ENCODE measurements at regions not wholly inside any gene's neighbourhood (a gene's known extent, or its start where the extent isn't known, plus 50 kb on each side); places are given as distances from the start of the nearest gene placed in this dataset.
A peak's percentile ranks its signal among the peaks of the same experiment; 100 is the strongest.

DNA sequence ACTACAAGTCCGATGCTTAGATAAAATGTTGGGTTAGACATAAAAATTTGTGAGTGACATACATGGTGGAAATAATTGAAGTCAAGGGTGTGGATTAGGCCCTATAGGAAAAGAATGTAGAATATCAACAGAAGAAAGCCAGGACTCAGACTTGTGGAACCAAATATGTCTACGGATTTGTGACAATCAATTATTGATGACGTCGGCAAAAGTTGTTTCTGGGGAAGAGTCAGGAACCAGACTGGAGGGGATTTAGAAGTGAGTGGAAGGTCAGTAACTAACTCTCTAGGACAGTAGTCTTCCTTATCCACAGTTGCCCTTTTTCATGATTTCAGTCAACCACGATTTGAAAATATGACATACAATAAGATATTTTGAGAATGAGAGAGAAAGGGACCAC, 130.9 kb upstream of the TANK start:
- no peak for DNase-seq (ENCODE audit: low spot score)

DNA sequence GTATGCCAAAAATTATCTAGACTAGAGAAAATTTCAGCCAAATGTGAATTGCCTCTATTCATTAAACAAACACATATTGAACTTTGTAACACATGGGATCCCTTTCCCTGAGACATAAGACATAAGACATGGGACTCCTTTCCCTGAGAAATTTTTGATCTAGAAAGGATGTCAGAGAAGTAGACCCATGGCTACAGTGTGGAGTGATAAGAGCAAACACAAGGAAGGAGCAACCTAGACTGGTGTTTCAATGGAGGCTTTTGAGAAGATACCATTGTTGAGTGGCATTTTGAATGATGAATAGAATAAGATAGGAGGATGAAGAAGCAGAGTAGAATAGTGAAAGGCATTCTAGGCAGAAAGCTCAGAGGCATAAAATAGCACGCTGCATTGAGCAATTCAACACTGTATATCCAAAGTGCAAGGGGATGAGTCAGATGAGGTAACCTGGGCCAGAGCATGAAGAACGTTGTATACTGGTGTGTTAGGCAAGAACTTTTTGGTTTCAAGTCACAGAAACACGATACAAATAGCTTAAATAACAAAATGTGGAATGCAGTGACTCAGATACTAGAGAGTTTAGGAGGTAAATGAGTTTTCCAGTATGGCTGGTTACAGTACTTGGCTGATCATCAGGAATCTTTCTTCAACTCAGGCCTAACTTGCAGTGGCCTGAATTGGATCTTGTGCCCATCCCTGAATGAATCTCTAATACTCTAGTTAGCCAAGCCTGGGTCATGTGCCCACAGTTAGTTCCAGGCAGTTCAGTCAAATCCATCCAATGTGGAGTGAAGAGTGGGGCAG, 129.8 kb upstream of the TANK start:
- no peak for DNase-seq (ENCODE audit: low spot score)

DNA sequence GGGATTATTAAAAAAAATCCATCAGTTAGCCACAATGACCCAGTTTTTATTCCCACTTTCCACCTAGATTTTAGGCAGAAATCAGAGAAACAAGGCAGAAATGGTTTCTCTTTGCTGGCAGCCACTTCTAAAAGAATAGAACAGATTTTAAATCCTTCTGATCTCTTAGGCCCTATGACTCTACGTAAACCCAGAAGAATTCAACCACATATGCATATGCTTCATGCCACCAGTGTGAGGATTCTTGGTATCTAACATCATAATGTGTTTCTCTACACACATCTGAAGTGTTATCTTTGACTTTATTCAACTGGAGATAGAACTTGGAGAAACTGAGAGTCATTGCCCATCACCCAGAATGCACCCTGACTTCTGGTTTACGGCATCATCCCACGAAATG, 128.7 kb upstream of the TANK start:
- no peak for DNase-seq (ENCODE audit: low spot score)

DNA sequence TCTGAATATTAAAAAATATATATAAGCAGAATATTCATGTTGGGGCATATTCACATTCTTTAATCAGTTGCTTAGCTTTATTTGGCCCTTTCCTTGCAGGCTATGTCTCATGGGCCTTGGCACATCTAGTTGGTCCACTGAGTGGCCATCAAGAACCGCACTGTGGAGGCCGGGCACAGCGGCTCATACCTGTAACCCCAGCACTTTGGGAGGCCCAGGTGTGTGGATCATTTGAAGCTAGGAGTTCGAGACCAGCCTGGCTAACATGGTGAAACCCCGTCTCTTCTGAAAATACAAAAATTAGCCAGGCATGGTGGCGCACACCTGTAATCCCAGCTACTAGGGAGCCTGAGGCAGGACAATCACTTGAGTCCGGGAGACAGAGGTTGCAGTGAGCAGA, 127.6 kb upstream of the TANK start:
- no peak for DNase-seq (ENCODE audit: low spot score)

DNA sequence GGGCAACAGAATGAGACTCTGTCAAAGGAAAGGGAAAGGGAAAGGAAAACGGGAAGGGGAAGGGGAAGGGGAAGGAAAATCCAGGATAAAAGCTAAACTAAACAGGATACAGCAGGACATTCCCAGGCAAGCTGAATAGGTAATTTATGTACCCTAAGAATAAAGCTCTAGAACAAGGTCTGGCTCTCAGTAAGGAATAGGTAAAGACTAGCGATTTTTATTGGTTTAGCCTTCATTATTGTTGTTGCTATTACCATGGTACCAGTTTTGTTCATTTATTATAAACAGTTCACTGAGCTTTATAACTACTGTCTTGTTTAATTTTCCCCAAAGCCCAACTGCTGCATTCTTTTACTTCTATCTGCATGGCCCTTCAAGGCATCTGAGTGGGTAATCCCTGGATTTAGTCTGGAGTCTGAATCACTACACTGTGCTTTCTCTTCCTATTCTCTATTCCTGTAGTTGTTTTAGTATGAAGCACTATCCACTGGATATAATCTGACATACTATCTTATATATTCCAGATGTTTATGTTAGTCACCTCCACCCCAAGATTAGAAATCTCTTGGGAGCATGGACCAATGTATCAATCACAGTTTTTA, 127.1 kb upstream of the TANK start:
- DNase-seq (ENCODE audit: low spot score): no peak

DNA sequence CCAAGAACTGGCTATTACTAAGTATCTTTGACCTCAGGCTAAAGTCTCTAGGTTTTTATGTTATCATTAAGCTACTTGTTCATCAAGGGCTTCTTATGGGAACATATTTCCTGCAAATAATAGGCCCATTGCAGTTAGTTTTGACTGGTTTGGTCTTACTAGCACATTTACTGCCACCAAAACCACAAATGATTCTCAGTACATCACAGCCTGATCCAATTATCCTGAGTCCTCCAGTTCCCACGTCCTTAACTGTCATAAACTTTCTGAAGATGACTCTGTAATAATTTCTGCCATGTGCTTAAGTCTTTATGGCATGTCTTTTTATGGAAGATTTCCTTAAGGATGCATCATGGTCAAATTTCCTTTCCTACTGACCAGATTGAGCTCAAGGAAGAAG, 123.3 kb upstream of the TANK start:
- DNase-seq (ENCODE audit: low spot score): no peak

DNA sequence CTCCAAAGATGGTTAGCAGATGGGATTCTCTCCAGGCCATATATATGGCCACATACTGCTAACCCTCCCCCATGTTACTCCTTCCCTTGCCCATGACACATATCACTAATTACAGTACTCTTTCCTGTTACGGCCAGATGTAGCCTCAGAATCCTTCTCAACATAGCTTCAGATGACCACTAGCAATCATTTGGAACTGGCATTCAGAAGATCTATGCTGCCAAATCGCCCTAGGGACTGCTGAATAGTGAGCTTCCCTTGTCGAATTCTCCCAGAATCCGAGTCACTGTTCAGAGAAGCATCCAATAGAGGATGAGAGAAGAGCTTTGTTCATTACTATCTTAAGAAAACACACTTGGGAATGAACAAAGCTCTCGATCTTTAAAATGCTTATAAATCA, 121.2 kb upstream of the TANK start:
- DNase-seq (ENCODE audit: low spot score): no peak

DNA sequence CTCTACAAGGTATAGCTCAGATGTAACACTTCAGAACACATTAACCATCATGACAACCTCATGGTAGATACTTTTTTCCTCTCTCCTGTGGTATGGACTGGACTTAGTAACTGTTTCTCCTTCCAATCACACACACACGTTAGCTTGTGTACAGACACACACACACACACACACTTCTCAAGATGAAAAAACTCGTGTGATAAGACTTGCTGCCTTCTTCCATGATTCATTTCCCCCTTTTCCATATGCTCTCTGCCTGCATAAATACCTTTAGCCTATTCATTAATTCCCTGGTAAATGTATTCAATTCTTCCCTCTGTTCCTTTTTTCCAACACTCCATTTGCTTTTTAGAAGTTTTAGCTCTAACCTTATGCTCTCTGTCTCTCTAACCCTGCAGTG, 118.9 kb upstream of the TANK start:
- no peak for DNase-seq (ENCODE audit: low spot score)

DNA sequence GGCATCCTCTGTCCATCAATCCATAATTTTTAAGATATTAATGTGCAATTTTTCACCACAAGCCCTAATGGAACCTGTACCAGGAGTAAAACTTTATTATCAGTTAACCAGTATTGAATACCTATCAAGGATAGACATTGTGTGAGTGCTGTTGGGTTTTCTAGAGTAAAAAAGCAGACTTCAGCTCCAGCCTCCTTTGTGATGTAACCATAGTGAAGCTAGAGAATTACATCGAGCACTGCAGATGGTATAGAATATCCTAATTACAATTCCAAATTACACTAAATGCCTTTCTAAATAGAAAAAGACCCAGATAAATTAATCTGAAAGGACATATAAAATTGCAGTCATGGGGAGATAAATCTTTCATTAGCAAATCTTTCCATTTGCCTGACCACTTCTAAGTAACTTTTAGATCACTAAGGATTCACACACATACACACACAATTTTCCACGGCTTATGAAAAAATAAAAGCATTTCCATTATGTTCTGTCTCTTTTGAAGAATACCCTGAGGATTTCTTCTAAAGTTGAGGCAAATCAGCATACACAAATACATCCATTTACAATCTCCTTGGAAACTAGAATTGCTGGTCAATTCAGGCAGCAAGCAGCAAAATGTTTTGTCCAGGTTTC, 117.1 kb upstream of the TANK start:
- no peak for DNase-seq (ENCODE audit: low spot score)

DNA sequence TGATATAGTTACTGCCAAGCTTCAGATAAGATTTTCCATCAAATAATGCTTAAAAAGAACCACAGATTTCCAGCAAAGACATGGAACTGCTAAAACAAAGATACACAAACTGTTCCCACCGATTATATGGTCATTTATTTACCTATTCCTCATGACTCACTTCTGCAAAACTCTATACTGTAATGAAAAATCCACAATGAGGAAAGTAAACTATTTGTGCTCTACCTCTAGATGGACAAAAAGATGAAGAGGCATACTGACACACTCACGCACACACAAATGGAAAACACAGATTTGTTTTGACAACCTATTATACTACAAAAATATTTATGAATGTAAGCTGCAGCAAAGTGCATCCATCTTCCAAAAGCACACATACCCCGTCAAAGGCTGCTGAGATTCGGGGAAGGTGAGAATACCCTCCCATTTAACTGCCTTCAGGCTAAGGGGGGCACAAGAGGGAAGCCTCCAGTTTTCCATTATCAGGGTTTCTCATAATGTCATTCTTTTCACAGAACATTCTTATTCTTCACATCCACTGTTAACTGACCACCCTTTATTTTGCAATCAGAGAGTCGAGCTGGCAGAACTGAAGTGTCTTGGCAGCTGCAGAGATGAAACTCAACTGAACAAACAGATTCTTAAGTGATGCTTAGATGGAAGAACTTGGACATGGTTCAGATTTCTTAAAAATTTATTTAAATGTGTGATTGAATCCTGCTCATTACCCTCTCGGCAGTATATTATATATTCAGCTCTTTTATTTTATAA, 115.9 kb upstream of the TANK start:
- no peak for DNase-seq (ENCODE audit: low spot score)

DNA sequence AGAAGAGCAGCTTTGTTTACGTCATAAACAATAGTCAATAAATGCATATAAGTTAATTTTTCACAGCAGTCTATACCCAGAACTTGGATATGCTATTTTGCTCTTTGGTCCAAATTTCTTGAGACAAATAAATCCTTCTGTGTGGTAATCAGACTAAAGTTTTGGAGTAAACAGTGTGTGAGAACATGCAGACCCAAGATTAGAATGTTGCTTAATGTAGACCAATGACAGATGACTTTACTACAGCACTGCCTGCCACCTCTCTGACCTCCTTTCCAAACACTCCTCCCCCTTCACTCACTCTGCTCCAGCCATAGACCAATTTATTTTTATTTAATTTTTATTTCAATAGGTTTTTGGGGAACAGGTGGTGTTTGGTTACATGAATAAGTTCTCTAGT, 115.3 kb upstream of the TANK start:
- DNase-seq (ENCODE audit: low spot score): no peak

DNA sequence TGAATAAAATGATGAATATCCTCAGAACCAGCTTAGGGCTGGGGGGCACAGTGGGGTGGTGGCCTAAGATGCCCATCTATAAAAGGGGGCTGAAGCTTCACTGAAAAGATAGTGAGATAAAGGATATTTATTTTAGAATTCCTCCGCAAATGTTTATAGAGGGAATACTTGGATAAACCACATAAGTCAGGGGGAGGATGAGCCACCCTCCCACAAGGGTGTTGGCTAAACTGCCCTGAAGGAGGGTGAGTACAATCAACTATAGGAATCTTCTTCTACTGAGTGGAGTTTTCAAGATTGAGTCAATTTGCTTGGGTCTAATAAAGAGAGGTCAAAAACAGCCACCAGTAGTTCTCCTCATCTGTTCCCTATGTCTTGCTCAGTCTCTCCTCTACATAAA, 114.5 kb upstream of the TANK start:
- no peak for DNase-seq (ENCODE audit: low spot score)

DNA sequence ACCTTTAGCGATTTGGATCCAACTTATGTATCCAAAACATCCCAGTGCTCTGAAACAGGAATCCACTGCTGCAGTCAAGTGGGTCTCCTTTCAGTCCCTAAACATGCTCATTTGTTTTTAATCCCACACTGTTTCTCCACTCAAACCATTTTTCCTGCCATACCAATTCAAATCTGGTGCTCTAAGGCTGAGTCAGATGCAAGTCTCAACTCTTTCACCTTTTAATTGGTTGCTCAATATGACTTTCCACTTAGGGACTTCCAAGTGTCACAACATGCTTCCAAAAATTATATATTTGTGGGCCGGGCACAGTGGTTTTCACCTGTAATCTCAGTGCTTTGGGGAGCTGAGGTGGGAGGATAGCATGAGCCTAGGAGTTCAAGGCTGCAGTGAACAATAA, 113.4 kb upstream of the TANK start:
- DNase-seq (ENCODE audit: low spot score): no peak

DNA sequence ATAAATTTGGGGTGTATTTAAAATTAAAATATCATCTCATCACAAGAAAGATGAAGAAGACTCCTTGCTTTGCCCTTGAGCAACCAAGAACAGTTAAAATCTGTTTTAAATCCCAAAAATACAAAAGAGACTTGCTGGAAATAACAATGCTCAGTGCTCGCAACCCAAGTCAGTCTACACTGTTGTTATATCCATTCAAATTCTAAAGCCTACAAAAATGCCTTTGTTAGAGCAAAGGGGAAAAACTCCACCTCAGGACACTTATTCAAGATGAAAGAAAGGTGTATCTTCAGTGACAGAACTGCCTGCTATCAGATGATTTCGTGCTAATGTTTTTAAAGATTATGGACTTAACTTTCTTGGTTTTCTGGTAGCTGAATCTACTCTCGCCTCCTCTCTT, 111.9 kb upstream of the TANK start:
- DNase-seq (ENCODE audit: low spot score): no peak

DNA sequence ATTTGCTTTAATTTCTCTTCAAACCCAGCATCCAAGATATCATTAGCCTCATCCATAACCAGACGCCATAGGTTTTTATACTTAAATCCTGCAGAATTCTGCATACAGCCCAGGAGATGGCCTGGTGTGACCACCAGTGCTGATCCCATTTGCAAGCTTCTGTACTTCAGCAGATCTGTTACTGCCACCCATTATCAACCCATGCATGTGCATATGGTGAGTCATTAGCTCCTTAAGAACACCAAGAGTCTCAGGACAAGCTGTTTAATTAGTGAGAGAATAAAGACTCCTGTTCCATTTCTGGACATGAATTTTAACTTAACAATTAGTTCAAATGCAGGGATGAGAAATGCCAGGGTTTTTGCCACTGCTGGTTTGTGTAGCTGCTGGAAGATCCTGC, 110.7 kb upstream of the TANK start:
- DNase-seq (ENCODE audit: low spot score): no peak

DNA sequence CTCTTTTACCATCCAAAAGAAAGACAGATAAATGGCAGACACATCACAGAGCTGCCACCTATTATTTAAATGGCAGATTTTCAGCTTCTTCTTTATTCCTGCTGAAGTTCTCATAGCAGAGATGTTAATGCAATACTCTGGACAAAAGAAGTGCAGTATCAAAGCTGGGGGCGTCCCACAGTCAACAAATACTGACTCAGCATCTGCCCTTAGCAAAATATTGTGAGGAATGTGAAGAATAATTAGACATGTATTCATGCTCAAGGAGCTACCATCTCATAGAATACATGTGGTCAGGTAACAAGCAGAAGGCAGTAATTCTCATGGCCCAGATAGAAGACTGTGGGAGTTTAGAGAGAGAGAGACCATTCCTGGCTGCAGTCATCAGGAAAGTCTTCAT, 108.0 kb upstream of the TANK start:
- DNase-seq (ENCODE audit: low spot score): no peak

DNA sequence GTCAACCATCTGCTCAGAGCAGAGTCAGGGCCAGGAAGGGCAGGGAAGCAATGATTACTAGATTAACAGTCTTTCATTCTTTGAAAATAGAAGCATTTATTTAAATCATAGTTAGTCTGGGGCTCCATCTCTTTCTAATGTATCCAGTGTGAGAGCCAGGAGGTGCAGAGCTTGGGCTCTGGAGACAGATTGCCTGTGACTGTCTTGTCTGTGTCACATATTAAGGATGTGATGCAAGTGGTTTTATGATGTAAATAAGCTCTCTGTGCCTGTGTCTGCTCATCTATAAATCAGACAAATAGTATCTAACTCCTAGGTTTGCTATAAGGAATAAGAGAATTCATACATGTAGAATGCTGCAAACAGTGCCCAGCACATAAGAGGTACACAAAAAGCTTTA, 104.9 kb upstream of the TANK start:
- no peak for DNase-seq (ENCODE audit: low spot score)

DNA sequence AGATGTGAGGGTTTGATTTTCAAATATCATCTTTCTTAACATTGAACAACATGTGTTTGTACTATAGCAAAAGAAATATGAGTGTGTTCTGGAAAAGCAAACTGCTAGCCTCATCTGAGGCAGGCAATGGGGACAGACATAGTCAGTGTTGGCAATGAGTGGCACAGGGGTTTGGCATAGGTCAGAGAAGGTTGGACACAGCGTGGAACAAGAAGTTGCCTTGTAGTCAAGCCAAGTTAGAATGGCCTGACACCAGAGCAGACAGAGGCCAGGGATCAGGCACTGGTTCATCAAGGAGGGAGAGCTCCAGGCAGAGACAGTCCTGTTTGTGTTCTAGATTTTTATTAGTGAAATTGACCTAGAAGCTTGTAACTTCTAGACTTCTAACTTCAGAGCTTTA, 100.8 kb upstream of the TANK start:
- no peak for DNase-seq (ENCODE audit: low spot score)

DNA sequence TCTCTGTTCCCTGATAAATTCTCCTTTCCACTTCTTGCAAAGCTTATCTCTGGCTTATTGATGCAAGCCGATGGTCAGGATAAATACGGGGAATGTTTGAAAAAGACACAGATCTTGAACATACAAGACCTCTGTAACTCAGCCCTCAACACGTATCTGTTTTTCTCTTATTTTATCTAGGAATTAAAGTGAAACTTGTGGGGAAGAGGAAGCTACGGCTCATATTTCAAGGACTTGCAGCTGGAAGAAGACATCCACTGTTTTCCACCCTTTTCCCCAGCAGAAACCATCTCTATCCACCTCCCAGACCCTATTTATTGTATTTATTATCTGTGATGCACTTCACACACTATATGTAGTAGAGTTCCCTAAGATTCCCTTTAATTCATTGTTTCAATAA, 98.4 kb upstream of the TANK start:
- no peak for DNase-seq (ENCODE audit: low spot score)

DNA sequence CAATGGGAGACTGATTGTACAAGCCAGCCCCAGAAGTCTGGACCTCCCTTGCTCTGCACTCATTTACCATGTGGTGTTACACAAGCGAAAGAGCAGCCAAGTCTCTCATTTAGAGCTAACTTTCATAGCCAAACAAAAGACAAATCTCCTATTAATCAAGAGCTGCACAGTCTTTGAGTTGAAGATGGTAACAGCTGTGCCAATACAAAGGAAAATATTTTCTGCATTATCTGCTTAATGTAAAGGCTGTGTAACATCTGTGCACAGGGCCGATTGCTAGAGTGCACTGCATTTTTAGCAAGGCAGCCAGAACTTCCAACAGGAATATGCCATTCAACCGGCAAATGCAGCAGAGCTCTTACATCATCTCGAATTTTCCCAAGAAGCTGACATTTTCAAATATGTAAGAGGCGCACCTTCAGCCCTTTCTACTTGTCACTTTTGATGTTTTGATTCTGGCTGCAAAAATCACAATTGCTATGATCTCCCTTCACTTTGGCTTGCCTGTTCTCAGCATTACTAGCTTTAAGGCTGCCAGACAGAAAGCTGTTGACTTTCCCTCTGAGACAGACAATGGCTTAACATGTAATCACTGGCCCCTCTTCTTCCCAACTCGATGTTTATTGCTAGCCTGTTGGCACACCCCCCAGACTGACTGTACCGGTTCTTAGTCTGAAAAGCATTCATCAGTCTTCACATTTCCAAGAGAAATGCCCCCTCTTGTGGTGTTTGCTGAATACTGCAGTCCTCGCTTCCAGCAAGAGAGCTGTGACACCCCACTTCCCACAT, 96.9 kb upstream of the TANK start:
- peak; percentile 81 for DNase-seq (ENCODE audit: low spot score)

DNA sequence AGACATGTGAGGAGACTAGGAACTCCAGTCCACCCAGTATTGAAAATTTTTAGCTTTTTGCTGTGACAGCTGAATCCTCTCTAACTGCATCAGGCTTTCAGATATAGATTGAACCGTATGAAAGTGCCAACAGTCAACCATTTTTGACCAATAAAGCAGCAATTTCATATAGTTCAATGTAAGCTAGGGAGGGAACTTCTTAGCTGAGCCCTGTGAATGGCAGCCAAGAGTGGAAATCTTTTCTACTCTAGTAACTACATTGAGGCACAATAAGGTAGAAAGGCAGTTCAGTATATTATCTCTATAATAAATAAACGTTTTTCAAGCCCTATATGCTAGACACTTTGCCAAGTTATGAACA, 96.3 kb upstream of the TANK start:
- no peak for DNase-seq (ENCODE audit: low spot score)

DNA sequence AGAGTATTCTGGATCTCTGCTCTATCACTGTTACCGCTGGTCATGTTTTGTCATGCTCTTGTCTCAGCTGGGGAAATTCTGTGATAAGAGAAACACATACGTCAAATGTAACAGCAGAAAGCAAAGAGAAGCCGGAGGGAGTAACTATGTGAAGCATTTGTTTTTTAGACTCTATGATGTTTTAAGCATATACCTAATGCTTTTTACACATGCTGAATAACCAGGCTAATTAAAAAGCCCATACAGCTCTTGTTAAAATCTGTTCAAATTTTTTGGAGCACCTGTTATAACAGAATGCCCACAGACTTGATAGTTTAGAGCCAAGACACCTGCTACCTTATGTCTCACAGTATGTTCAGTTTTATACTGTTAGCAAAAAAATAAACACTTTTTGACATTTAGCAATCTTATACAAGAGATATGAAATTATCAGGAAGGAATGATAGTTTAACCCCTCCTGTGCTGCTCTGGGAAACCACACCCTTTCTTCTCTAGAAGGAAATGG, 92.3 kb upstream of the TANK start:
- DNase-seq (ENCODE audit: low spot score): no peak
